Mesenchymal stem cell (in vitro differentiated cells and primary cell): ENCODE measurements at regions not wholly inside any gene's neighbourhood (a gene's known extent, or its start where the extent isn't known, plus 50 kb on each side); places are given as distances from the start of the nearest gene placed in this dataset.

ENCODE experiments used
- DNase-seq: peaks from one replicate; pipeline ENCODE4 v3.0.0-alpha.2; 2013
- H2AFZ ChIP-seq: one replicate; pipeline ENCODE4 v1.6.1; 2013; ENCODE audit warnings: low read depth, mild to moderate bottlenecking, control low read depth, inconsistent platforms, low read length, moderate library complexity
- H2AK5ac ChIP-seq: 2 replicates; pipeline ENCODE4 v1.6.1; 2013; ENCODE audit warnings: low read length, moderate library complexity, mild to moderate bottlenecking, inconsistent platforms; ENCODE audit not compliant: severe bottlenecking
- H2BK120ac ChIP-seq: one replicate; pipeline ENCODE4 v1.6.1; 2013; ENCODE audit warnings: low read depth, mild to moderate bottlenecking, inconsistent platforms, low read length, moderate library complexity
- H2BK12ac ChIP-seq, 2 experiments: one replicate each; pipeline ENCODE4 v1.6.1; 2013; ENCODE audit warnings: inconsistent platforms in 2 of 2, low read length in 2 of 2, mild to moderate bottlenecking in 2 of 2, moderate library complexity in 2 of 2, control low read depth in 1 of 2
- H2BK15ac ChIP-seq: one replicate; pipeline ENCODE4 v1.6.1; 2013; ENCODE audit warnings: mild to moderate bottlenecking, low read depth, inconsistent platforms; ENCODE audit not compliant: poor library complexity, severe bottlenecking
- H2BK5ac ChIP-seq: 2 replicates; pipeline ENCODE4 v1.6.1; 2013; ENCODE audit warnings: low read depth, mild to moderate bottlenecking, low read length, control low read depth, inconsistent platforms; ENCODE audit not compliant: poor library complexity, severe bottlenecking
- H3K14ac ChIP-seq, 2 experiments: one replicate each; pipeline ENCODE4 v1.6.1; 2013; ENCODE audit warnings: inconsistent platforms in 2 of 2, low read length in 2 of 2, control low read depth in 1 of 2, mild to moderate bottlenecking in 1 of 2, moderate library complexity in 1 of 2
- H3K18ac ChIP-seq, 2 experiments: one replicate each; pipeline ENCODE4 v1.6.1; 2013; ENCODE audit warnings: inconsistent platforms in 2 of 2, low read length in 2 of 2, control low read depth in 1 of 2, low read depth in 1 of 2, mild to moderate bottlenecking in 1 of 2
- H3K23ac ChIP-seq, 2 experiments: one replicate each; pipeline ENCODE4 v1.6.1; 2013; ENCODE audit warnings: inconsistent platforms in 2 of 2, low read length in 2 of 2, mild to moderate bottlenecking in 2 of 2, moderate library complexity in 2 of 2, control low read depth in 1 of 2
- H3K27ac ChIP-seq: 2 replicates; pipeline ENCODE4 v1.5.1; 2013; ENCODE audit warnings: mild to moderate bottlenecking, moderate library complexity, low read length, control low read depth, inconsistent platforms; ENCODE audit not compliant: poor library complexity, severe bottlenecking
- H3K27me3 ChIP-seq, 2 experiments: 2 replicates each; pipeline versions ENCODE4 v1.6.1 to v1.7.0; 2013; ENCODE audit warnings: low read length in 2 of 2, mild to moderate bottlenecking in 2 of 2, moderate library complexity in 2 of 2, control low read depth in 1 of 2, inconsistent platforms in 1 of 2; ENCODE audit not compliant: control insufficient read depth in 1 of 2, insufficient read depth in 1 of 2
- H3K36me3 ChIP-seq, 2 experiments: 2 replicates each; pipeline versions ENCODE4 v1.6.1 to v1.7.0; 2013; ENCODE audit warnings: low read length in 2 of 2, control low read depth in 1 of 2, inconsistent platforms in 1 of 2, low read depth in 1 of 2, mild to moderate bottlenecking in 1 of 2; ENCODE audit not compliant: insufficient read depth in 2 of 2, control insufficient read depth in 1 of 2
- H3K4ac ChIP-seq, 2 experiments: one replicate each; pipeline ENCODE4 v1.6.1; 2013; ENCODE audit warnings: inconsistent platforms in 2 of 2, low read length in 2 of 2, mild to moderate bottlenecking in 2 of 2, moderate library complexity in 2 of 2, control low read depth in 1 of 2, low read depth in 1 of 2
- H3K4me1 ChIP-seq: 2 replicates; pipeline ENCODE4 v1.6.1; 2013; ENCODE audit warnings: low read depth, low read length, control low read depth; ENCODE audit not compliant: control insufficient read depth, insufficient read depth
- H3K4me2 ChIP-seq: 2 replicates; pipeline ENCODE4 v1.6.1; 2013; ENCODE audit warnings: low read length, mild to moderate bottlenecking, inconsistent platforms; ENCODE audit not compliant: poor library complexity, severe bottlenecking
- H3K4me3 ChIP-seq, 2 experiments: 2 replicates each; pipeline versions ENCODE4 v1.5.1 to v1.7.0; 2013; ENCODE audit warnings: low read length in 2 of 2, mild to moderate bottlenecking in 2 of 2, control low read depth in 1 of 2, low read depth in 1 of 2; ENCODE audit not compliant: insufficient read depth in 1 of 2
- H3K79me1 ChIP-seq: replicated peaks from 2 replicates; pipeline ENCODE4 v1.6.1; 2013; ENCODE audit warnings: mild to moderate bottlenecking, control low read depth, low read length, inconsistent platforms; ENCODE audit not compliant: poor library complexity, severe bottlenecking
- H3K9ac ChIP-seq: 2 replicates; pipeline ENCODE4 v1.7.0; 2013; ENCODE audit warnings: mild to moderate bottlenecking, low read length, moderate library complexity
- H3K9me3 ChIP-seq: 2 replicates; pipeline ENCODE4 v1.7.0; 2013; ENCODE audit warnings: mild to moderate bottlenecking, low read length; ENCODE audit not compliant: control insufficient read depth
- H4K8ac ChIP-seq: one replicate; pipeline ENCODE4 v1.6.1; 2013; ENCODE audit warnings: inconsistent platforms, mild to moderate bottlenecking, low read length, moderate library complexity
- H4K91ac ChIP-seq: one replicate; pipeline ENCODE4 v1.6.1; 2013; ENCODE audit warnings: mild to moderate bottlenecking, low read length, inconsistent platforms
- WGBS: methylation state at CpG from one replicate; pipeline ENCODE4 v1.1.7; 2013; ENCODE audit warnings: mixed read lengths; 5-methylcytosine and 5-hydroxymethylcytosine counted together

DNA sequence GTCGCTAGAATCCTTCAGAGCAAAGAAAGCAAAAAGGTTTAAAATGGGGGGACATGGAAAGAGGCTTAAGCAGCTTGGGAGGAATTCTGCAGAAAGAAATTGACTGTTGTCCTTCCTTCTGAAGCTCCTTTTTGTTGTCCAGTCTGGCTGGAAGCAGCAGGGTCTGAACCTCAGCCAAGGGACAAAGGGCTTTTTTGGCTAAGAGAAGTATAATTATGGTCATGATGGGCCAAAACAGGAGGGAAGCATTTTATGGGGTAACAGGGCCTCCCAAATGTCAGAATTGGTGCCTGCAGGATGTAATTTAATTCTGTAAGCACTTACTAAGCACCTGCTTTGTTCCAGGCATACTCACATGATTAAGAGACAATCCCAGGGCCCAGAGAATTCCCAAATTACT is 74.2 kb upstream of the CPEB2 start:
- no peak for DNase-seq
- no peak overlapping the region for H3K18ac ChIP-seq

GRCh38 chr4:14929669-14930068 is 72.6 kb upstream of the CPEB2 start:
- Histone ChIP-seq H2BK5ac (no peak overlapping the region), H3K4ac (no peak overlapping the region), H3K79me1 (no peaks in the 10 kb centered on the region), H2BK120ac (no peak overlapping the region), H3K4me2 (no peak overlapping the region), H3K9me3 (no peaks in the 10 kb centered on the region), H4K91ac (no peak overlapping the region), H4K8ac (no peak overlapping the region), H2AFZ (no peak overlapping the region), H2AK5ac (no peak overlapping the region), H3K36me3 (no peaks in the 10 kb centered on the region), H3K27ac (no peak overlapping the region), H3K18ac (no peak overlapping the region), H3K9ac (no peak overlapping the region), H3K4me3 (no peak overlapping the region), H3K4me1 (no peaks in the 10 kb centered on the region), H2BK12ac (no peak overlapping the region), H3K27me3 (no peaks in the 10 kb centered on the region), H3K23ac (no peak overlapping the region), H3K14ac (no peak overlapping the region), H2BK15ac (no peak overlapping the region)
- WGBS: 100% methylated on average over 1 of the region's 1 CpG
- DNase-seq: no peak

More for the DNA sequence above, 74.2 kb upstream of the CPEB2 start:
- Histone ChIP-seq H3K23ac (no peak overlapping the region), H2BK120ac (no peak overlapping the region), H3K9ac (no peak overlapping the region), H2BK5ac (no peak overlapping the region), H3K79me1 (no peaks in the 10 kb centered on the region), H3K36me3 (no peaks in the 10 kb centered on the region), H4K8ac (no peak overlapping the region), H2AK5ac (no peak overlapping the region), H2BK15ac (no peak overlapping the region), H3K27me3 (no peaks in the 10 kb centered on the region), H3K4ac (no peak overlapping the region), H3K4me2 (no peak overlapping the region), H3K4me3 (no peak overlapping the region), H4K91ac (no peak overlapping the region), H3K27ac (no peak overlapping the region), H3K9me3 (no peaks in the 10 kb centered on the region), H3K14ac (no peak overlapping the region), H2BK12ac (no peak overlapping the region), H3K4me1 (no peaks in the 10 kb centered on the region), H2AFZ (no peak overlapping the region)
- 86% methylated on average over 1 of the region's 1 CpG for WGBS

DNA sequence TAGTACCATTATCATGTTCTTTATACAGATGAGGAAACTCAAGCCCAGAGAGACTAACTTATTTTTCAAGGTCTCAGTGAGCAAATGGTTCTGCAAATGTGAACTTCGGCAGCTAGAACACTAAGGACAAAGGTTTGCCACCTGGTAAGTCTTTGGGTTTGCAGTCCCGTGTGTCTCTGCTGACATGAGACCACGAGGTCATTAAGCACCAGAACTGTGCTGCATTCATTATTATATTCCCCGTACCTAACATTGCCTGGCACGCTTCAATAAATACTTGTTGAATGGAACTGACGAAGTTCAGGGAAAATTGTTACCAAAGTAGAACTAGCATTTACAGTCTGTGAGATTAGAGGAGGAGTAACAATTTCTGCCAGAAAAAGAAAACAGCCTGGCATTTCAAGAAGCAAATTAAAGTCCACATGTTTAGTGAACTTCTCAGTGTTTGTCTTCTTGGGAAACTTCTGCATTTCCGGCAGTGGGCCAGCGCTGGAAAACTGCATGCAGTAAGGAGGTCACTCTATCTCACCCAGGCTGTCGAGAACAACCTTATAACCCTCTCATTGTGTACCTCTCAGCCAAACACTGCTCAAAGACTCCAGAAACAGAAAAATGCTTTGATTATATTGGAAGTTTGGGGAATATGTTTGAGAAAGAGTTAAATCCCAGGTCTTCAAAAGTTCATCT is 67.4 kb upstream of the CPEB2 start:
- no peak overlapping the region for H3K27ac ChIP-seq
- no peak overlapping the region for H2BK15ac ChIP-seq
- no peak overlapping the region for H2AK5ac ChIP-seq
- no peaks in the 10 kb centered on the region for H3K27me3 ChIP-seq
- H2AFZ ChIP-seq: no peak overlapping the region
- 86% methylated on average over 8 of the region's 9 CpGs for WGBS
- H2BK120ac ChIP-seq: no peak overlapping the region
- no peaks in the 10 kb centered on the region for H3K79me1 ChIP-seq
- H3K36me3 ChIP-seq: no peaks in the 10 kb centered on the region
- H3K4me3 ChIP-seq: no peak overlapping the region
- no peak for DNase-seq
- H3K14ac ChIP-seq: no peak overlapping the region
- H2BK12ac ChIP-seq: no peak overlapping the region
- H3K9ac ChIP-seq: no peak overlapping the region
- H3K4me2 ChIP-seq: no peak overlapping the region
- no peaks in the 10 kb centered on the region for H3K4me1 ChIP-seq
- no peak overlapping the region for H2BK5ac ChIP-seq
- H3K23ac ChIP-seq: no peak overlapping the region
- no peak overlapping the region for H4K91ac ChIP-seq
- no peak overlapping the region for H3K18ac ChIP-seq
- no peak overlapping the region for H3K4ac ChIP-seq
- H3K9me3 ChIP-seq: no peaks in the 10 kb centered on the region
- H4K8ac ChIP-seq: no peak overlapping the region

- Histone ChIP-seq H3K36me3 (no peaks in the 10 kb centered on the region), H3K4me3 (no peak overlapping the region), H2BK5ac (no peak overlapping the region), H3K14ac (no peak overlapping the region), H3K27ac (no peak overlapping the region), H3K4me1 (no peaks in the 10 kb centered on the region), H4K8ac (no peak overlapping the region), H2BK15ac (no peak overlapping the region), H3K79me1 (no peaks in the 10 kb centered on the region), H3K9ac (no peak overlapping the region), H2BK120ac (no peak overlapping the region), H2AK5ac (no peak overlapping the region), H3K18ac (no peak overlapping the region), H3K4ac (no peak overlapping the region), H3K9me3 (no peaks in the 10 kb centered on the region), H4K91ac (no peak overlapping the region), H3K27me3 (no peaks in the 10 kb centered on the region), H3K23ac (no peak overlapping the region), H3K4me2 (no peak overlapping the region), H2BK12ac (no peak overlapping the region), H2AFZ (no peak overlapping the region)
- WGBS: 79% methylated on average over 7 of the region's 7 CpGs
- no peak for DNase-seq
Measured at GRCh38 chr4:14943749-14944148, 58.5 kb upstream of the CPEB2 start.
